Upper lobe of left lung (tissue), 6 donors: ENCODE measurements at regions not wholly inside any gene's neighbourhood (a gene's known extent, or its start where the extent isn't known, plus 50 kb on each side); places are given as distances from the start of the nearest gene placed in this dataset.

ENCODE experiments used
- ATAC-seq, 2 donors: fragments of 200-7000 bp; cut with Tn5 transposase; one replicate each; pipeline ENCODE4 v1.9.1; 2022; ENCODE audit warnings: mild to moderate bottlenecking in 2 of 2, moderate library complexity in 2 of 2; ENCODE audit not compliant: low FRiP score in 2 of 2
- DNase-seq, 2 donors: peaks; one replicate each; pipeline ENCODE4 v3.0.0-alpha.2; 2019 to 2020
- H3K27ac ChIP-seq, 4 donors: fragments of 200-600 bp; sonication (generic); one replicate each; pipeline ENCODE4 v1.5.1; 2016 to 2019
- H3K27me3 ChIP-seq, 4 donors: fragments of 200-600 bp; sonication (generic); one replicate each; pipeline ENCODE4 v1.5.1; 2017 to 2019
- H3K36me3 ChIP-seq, 4 donors: fragments of 200-600 bp; sonication (generic); one replicate each; pipeline ENCODE4 v1.5.1; 2016 to 2019
- H3K4me1 ChIP-seq, 4 donors: fragments of 200-600 bp; sonication (generic); one replicate each; pipeline ENCODE4 v1.5.1; 2018 to 2019
- H3K4me3 ChIP-seq, 4 donors: fragments of 200-600 bp; sonication (generic); one replicate each; pipeline ENCODE4 v1.5.1; 2017 to 2019; ENCODE audit warnings: mild to moderate bottlenecking in 2 of 4, moderate library complexity in 1 of 4
- H3K9me3 ChIP-seq, 4 donors: fragments of 200-600 bp; sonication (generic); one replicate each; pipeline ENCODE4 v1.5.1; 2018 to 2019
- EP300 ChIP-seq, 4 donors: sonication (generic); formaldehyde crosslinking; IDR thresholded peaks; one replicate each; pipeline ENCODE4 v1.5.1; 2017; ENCODE audit warnings: antibody characterized with exemption in 4 of 4, control low read depth in 2 of 4
- POLR2A ChIP-seq, 4 donors: fragments of 450-650 bp; IDR thresholded peaks; one replicate each; pipeline ENCODE4 v1.5.1; 2016 to 2017; ENCODE audit warnings: antibody characterized with exemption in 4 of 4, mild to moderate bottlenecking in 2 of 4
- POLR2AphosphoS5 ChIP-seq, 2 donors: sonication (generic); formaldehyde crosslinking; IDR thresholded peaks; one replicate each; pipeline ENCODE4 v1.5.1; 2017; ENCODE audit warnings: antibody characterized with exemption in 2 of 2
- WGBS, 2 donors: methylation state at CpG; one replicate each; pipeline ENCODE4 v1.1.5; 2017 to 2018; 5-methylcytosine and 5-hydroxymethylcytosine counted together
- TF ChIP-seq, protein P1 (sequence below), 6 experiments: fragments of 450-650 bp in 4 of 6; fragments of 200-600 bp in 2 of 6; sonication (generic) in 2 of 6; IDR thresholded peaks; one replicate each; pipeline ENCODE4 v1.5.1; 2016 to 2019; ENCODE audit warnings: antibody characterized with exemption in 6 of 6
- donor health status: DM: no; HTN: no; CAD: no; lungs with moderate emphysema.
- donor health status: DM: no; HTN: yes; CAD: no; lungs with severe emphysema.

- H3K27ac ChIP-seq, result no peak overlapping the region
- no peaks in the 10 kb centered on the region for H3K36me3 ChIP-seq
- no peak for ATAC-seq
- no peak for TF ChIP-seq POLR2AphosphoS5 (IDR thresholded peaks at IDR 0.05)
- TF ChIP-seq, protein P1, sequence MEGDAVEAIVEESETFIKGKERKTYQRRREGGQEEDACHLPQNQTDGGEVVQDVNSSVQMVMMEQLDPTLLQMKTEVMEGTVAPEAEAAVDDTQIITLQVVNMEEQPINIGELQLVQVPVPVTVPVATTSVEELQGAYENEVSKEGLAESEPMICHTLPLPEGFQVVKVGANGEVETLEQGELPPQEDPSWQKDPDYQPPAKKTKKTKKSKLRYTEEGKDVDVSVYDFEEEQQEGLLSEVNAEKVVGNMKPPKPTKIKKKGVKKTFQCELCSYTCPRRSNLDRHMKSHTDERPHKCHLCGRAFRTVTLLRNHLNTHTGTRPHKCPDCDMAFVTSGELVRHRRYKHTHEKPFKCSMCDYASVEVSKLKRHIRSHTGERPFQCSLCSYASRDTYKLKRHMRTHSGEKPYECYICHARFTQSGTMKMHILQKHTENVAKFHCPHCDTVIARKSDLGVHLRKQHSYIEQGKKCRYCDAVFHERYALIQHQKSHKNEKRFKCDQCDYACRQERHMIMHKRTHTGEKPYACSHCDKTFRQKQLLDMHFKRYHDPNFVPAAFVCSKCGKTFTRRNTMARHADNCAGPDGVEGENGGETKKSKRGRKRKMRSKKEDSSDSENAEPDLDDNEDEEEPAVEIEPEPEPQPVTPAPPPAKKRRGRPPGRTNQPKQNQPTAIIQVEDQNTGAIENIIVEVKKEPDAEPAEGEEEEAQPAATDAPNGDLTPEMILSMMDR (IDR thresholded peaks at IDR 0.05), result no peak
- TF ChIP-seq EP300 (IDR thresholded peaks at IDR 0.05), result no peak
- no peak for TF ChIP-seq POLR2A (IDR thresholded peaks at IDR 0.05)
- WGBS, 2 donors, result 43 to 64% methylated on average over 2 of the region's 2 CpGs
- no peaks in the 10 kb centered on the region for H3K27me3 ChIP-seq
- no peak overlapping the region for H3K4me3 ChIP-seq
- H3K4me1 ChIP-seq, result no peaks in the 10 kb centered on the region
- no peak for DNase-seq
- no peaks in the 10 kb centered on the region for H3K9me3 ChIP-seq
Observed at GRCh38 chr9:105871540-105871939, 177.2 kb downstream of the TMEM38B start.

DNA sequence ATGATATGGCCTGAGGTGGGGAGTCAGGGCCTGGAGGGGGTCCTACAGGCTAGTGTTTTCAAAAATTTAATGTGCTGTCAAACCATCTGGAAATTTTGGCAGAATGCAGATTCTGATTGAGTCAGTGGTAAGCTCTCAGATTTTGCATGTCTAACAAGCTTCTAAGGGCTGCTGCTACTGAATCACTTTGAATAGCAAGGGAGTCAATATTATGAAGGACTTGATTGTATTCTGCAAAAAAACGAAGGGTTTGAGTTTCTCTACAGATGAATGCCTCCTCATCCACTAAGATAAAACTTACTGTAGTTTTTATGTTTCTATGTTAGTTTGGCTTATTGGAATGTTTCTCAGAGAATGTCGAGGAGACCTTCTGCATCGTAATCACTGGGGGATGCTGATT is 179.5 kb downstream of the TMEM38B start:
- H3K4me3 ChIP-seq, result no peak overlapping the region
- no peaks in the 10 kb centered on the region for H3K9me3 ChIP-seq
- ATAC-seq (no peak), DNase-seq (no peak)
- no peaks in the 10 kb centered on the region for H3K36me3 ChIP-seq
- no peak overlapping the region for H3K27ac ChIP-seq
- TF ChIP-seq POLR2AphosphoS5 (IDR thresholded peaks at IDR 0.05) (no peak), EP300 (IDR thresholded peaks at IDR 0.05) (no peak), POLR2A (IDR thresholded peaks at IDR 0.05) (no peak)
- TF ChIP-seq, protein P1 (IDR thresholded peaks at IDR 0.05), result no peak
- H3K4me1 ChIP-seq, result no peaks in the 10 kb centered on the region
- no peaks in the 10 kb centered on the region for H3K27me3 ChIP-seq
- WGBS, 2 donors, result 78 to 88% methylated on average over 3 of the region's 3 CpGs

- TF ChIP-seq POLR2A (IDR thresholded peaks at IDR 0.05), result no peak
- no peak for TF ChIP-seq EP300 (IDR thresholded peaks at IDR 0.05)
- TF ChIP-seq, protein P1 (IDR thresholded peaks at IDR 0.05), result no peak
- TF ChIP-seq POLR2AphosphoS5 (IDR thresholded peaks at IDR 0.05), result no peak
Observed at GRCh38 chr9:105877721-105878120, 183.4 kb downstream of the TMEM38B start.

DNA sequence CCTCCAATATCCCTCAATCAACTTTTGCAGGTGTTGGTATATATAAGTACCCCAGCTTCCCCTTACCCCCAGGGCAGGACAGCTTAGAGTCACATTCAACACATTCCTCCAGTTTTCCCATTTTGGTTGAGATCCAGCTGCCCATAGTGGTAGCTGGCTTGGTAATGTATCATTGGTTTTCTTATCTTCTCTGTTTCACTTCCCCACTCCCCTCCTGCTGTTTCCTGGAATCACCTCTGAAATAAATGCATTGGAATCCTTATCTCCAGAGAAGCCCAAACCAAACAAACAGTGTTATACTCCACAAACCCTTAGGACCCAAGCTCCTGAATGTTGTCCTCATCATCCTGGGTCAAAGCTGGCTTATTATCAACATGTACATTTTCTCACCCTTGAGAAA is 184.8 kb downstream of the TMEM38B start:
- Histone ChIP-seq H3K27me3 (no peaks in the 10 kb centered on the region), H3K4me3 (no peak overlapping the region), H3K4me1 (no peaks in the 10 kb centered on the region), H3K9me3 (no peaks in the 10 kb centered on the region), H3K36me3 (no peaks in the 10 kb centered on the region), H3K27ac (no peak overlapping the region)
- TF ChIP-seq POLR2A (IDR thresholded peaks at IDR 0.05) (no peak), EP300 (IDR thresholded peaks at IDR 0.05) (no peak), POLR2AphosphoS5 (IDR thresholded peaks at IDR 0.05) (no peak)
- TF ChIP-seq, protein P1 (IDR thresholded peaks at IDR 0.05), result no peak
- DNase-seq (no peak), ATAC-seq (no peak)

More at GRCh38 chr9:105877721-105878120, 183.4 kb downstream of the TMEM38B start:
- DNase-seq (no peak), ATAC-seq (no peak)
- WGBS, 2 donors, result 73 to 80% methylated on average over 1 of the region's 1 CpG
- Histone ChIP-seq H3K4me1 (no peaks in the 10 kb centered on the region), H3K27ac (no peak overlapping the region), H3K9me3 (no peaks in the 10 kb centered on the region), H3K4me3 (no peak overlapping the region), H3K36me3 (no peaks in the 10 kb centered on the region), H3K27me3 (no peaks in the 10 kb centered on the region)

DNA sequence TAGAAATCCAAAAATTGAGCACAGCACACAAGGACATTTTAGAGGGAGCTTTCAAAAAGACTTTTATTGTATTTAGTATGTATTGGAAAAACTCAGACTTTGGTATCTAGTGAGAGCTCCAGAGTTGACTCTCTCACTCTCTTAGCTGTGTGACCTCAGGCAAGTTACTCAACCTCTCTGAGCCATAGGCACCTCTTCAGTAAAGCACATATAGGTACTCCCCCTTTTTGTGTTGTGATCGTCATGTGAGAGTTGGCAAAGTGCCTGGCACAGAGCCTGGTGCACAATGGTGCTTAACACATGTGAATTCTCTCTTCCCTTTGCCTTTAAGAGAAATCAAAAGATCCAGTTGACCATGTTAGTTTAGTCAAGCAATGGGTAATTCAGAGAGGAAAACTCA is 186.2 kb downstream of the TMEM38B start:
- no peaks in the 10 kb centered on the region for H3K9me3 ChIP-seq
- ATAC-seq (no peak), DNase-seq (no peak)

More for the DNA sequence above, 186.2 kb downstream of the TMEM38B start:
- WGBS, 2 donors, result 14 to 47% methylated on average over 1 of the region's 1 CpG
- TF ChIP-seq POLR2A (IDR thresholded peaks at IDR 0.05), result no peak
- no peak for TF ChIP-seq EP300 (IDR thresholded peaks at IDR 0.05)
- TF ChIP-seq, protein P1 (IDR thresholded peaks at IDR 0.05), result no peak
- no peak for TF ChIP-seq POLR2AphosphoS5 (IDR thresholded peaks at IDR 0.05)
- no peak overlapping the region for H3K27ac ChIP-seq
- H3K27me3 ChIP-seq, result no peaks in the 10 kb centered on the region
- H3K36me3 ChIP-seq, result no peaks in the 10 kb centered on the region
- H3K4me1 ChIP-seq, result no peaks in the 10 kb centered on the region
- H3K4me3 ChIP-seq, result no peak overlapping the region
